ENCODE measurements at regions not wholly inside any gene's neighbourhood (a gene's known extent, or its start where the extent isn't known, plus 50 kb on each side); places are given as distances from the start of the nearest gene placed in this dataset.

- Mint-ChIP-seq H3K4me3 (no peak overlapping the region), H3K27ac (no peak overlapping the region), H3K36me3 (peaks cover 1% of the 10 kb centered on the region), H3K27me3 (peaks cover 2% of the 10 kb centered on the region), H3K4me1 (no peaks in the 10 kb centered on the region), H3K9me3 (peaks cover 0 to 2% (median 0%) of the 10 kb centered on the region in 3 donors)
Measured at GRCh38 chr12:87815771-87816585, 213.2 kb downstream of the C12orf50 start.

GRCh38 chr12:87814625-87815024 is 214.6 kb downstream of the C12orf50 start:
- Mint-ChIP-seq H3K27me3 (no peaks in the 10 kb centered on the region), H3K4me3 (no peak overlapping the region), H3K9me3 (peaks cover 0 to 2% (median 0%) of the 10 kb centered on the region in 3 donors), H3K36me3 (peaks cover 1% of the 10 kb centered on the region), H3K27ac (no peak overlapping the region), H3K4me1 (no peaks in the 10 kb centered on the region)

GRCh38 chr12:87813476-87814234 is 215.5 kb downstream of the C12orf50 start:
- no peak overlapping the region for H3K4me3 Mint-ChIP-seq
- H3K27me3 Mint-ChIP-seq, result no peaks in the 10 kb centered on the region
- H3K9me3 Mint-ChIP-seq, result peaks cover 0 to 2% (median 0%) of the 10 kb centered on the region in 3 donors
- H3K36me3 Mint-ChIP-seq, result peaks cover 1% of the 10 kb centered on the region
- H3K4me1 Mint-ChIP-seq, result no peaks in the 10 kb centered on the region
- no peak overlapping the region for H3K27ac Mint-ChIP-seq

DNA sequence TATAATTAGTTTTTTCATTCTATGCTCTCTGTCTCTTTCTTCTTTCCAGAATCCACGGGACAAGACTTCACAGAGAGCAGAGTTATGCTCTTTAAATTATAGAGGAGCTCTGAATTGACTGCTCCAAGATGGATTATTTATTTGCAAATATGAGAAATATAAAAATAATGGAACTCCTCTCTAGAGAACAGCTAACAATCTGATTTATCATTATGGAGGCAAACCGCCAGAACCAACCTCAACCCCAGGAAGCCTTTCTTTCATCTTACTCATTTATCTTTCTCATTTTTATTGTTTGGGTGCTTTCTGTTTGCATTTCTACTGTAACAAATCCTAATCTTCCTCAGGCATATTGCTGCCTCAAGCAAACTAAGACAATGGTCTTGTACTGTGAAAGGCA is 216.5 kb downstream of the C12orf50 start:
- Mint-ChIP-seq H3K9me3 (peaks cover 0 to 2% (median 0%) of the 10 kb centered on the region in 3 donors), H3K4me1 (no peaks in the 10 kb centered on the region), H3K36me3 (peaks cover 1% of the 10 kb centered on the region), H3K27me3 (no peaks in the 10 kb centered on the region), H3K4me3 (no peak overlapping the region), H3K27ac (no peak overlapping the region)

- Mint-ChIP-seq H3K27ac (no peak overlapping the region), H3K27me3 (no peaks in the 10 kb centered on the region), H3K4me3 (no peak overlapping the region), H3K9me3 (peaks cover 0 to 2% (median 0%) of the 10 kb centered on the region in 3 donors), H3K4me1 (no peaks in the 10 kb centered on the region), H3K36me3 (peaks cover 1% of the 10 kb centered on the region)
Measured at GRCh38 chr12:87812030-87812429, 217.2 kb downstream of the C12orf50 start.

- no peaks in the 10 kb centered on the region for H3K9me3 Mint-ChIP-seq
Measured at GRCh38 chr12:87809916-87810315, 219.3 kb downstream of the C12orf50 start.

DNA sequence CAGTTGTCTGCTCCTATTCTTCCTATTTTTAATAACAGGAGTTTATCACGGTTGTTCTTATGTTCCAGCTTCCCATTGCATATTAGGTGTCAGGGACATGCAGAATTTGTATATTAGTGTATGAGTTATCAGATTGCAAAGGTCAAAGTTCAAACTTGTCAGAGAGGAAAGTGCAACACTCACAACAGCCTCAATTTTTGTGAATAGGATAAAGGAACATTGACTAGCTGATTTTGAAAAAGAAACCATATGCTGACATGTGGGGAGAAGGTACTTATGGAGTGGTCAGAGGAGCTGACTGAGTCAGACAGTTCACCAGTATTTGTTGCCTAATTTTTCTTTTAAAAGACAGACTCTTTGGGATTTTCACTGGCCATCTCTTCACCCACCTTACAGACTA is 222.1 kb downstream of the C12orf50 start:
- no peak overlapping the region for H3K27ac Mint-ChIP-seq
- no peak overlapping the region for H3K4me3 Mint-ChIP-seq
- no peaks in the 10 kb centered on the region for H3K4me1 Mint-ChIP-seq
- H3K36me3 Mint-ChIP-seq, result no peaks in the 10 kb centered on the region
- no peaks in the 10 kb centered on the region for H3K27me3 Mint-ChIP-seq
- H3K9me3 Mint-ChIP-seq, result no peaks in the 10 kb centered on the region

More at GRCh38 chr12:87809916-87810315, 219.3 kb downstream of the C12orf50 start:
- H3K4me3 Mint-ChIP-seq, result no peak overlapping the region
- no peaks in the 10 kb centered on the region for H3K4me1 Mint-ChIP-seq
- no peaks in the 10 kb centered on the region for H3K27me3 Mint-ChIP-seq
- peaks cover 1% of the 10 kb centered on the region for H3K36me3 Mint-ChIP-seq
- H3K27ac Mint-ChIP-seq, result no peak overlapping the region

DNA sequence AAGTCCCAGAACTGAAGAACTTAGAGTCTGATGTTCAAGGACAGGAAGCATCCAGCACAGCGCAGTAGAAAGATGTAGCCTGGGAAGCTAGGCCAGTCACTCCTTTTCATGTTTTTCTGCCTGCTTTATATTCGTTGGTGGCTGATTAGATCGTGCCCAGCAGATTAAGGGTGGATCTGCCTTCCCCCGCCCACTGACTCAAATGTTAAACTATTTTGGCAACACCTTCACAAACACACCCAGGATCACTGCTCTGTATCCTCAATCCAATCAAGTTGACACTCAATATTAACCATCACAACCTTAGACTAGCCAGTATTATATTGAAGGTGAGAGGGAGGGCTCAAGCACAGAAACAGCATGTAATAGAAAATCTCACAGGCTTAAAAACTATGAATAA is 222.9 kb downstream of the C12orf50 start:
- Mint-ChIP-seq H3K9me3 (no peaks in the 10 kb centered on the region), H3K4me1 (no peaks in the 10 kb centered on the region), H3K27me3 (no peaks in the 10 kb centered on the region), H3K36me3 (no peaks in the 10 kb centered on the region), H3K27ac (no peak overlapping the region), H3K4me3 (no peak overlapping the region)

DNA sequence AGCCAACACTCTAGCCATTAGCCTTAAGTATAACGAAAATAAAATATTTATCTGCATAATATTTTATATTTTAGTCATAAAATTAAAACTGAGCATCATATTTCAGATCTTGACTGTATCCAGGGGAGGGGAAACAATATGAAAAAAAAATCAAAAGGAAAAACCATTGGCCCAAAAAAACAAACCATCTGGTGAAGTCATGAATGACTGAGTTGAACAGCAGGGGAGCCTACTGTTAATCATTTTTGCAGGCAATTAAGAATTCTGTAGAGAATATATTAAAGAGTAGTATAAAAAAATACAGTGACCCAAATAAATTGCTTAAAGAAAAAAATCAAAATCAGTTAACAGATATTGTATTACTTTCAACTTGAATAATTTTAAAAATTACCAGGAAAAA is 224.8 kb downstream of the C12orf50 start:
- no peaks in the 10 kb centered on the region for H3K4me1 Mint-ChIP-seq
- no peak overlapping the region for H3K4me3 Mint-ChIP-seq

DNA sequence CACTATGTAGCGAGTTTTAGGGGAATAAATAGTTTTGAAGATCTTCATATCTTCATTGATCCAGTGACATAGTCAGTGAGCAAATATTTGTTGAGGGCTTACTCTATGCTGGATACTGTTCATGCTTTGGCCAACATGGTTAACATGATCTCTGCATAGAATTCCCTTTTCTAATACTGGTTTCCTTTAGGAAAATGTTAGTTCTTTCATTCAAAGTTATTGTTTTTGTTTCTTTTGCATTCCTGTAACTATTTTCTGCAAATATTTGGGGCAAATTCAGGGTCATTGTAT is 226.5 kb downstream of the C12orf50 start:
- Mint-ChIP-seq H3K9me3 (peaks cover 0 to 1% (median 0%) of the 10 kb centered on the region in 3 donors), H3K27ac (no peak overlapping the region), H3K36me3 (no peaks in the 10 kb centered on the region), H3K4me3 (no peak overlapping the region), H3K4me1 (no peaks in the 10 kb centered on the region), H3K27me3 (no peaks in the 10 kb centered on the region)

More for the DNA sequence above, 224.8 kb downstream of the C12orf50 start:
- Mint-ChIP-seq H3K27ac (no peak overlapping the region), H3K27me3 (no peaks in the 10 kb centered on the region), H3K36me3 (no peaks in the 10 kb centered on the region), H3K9me3 (peaks cover 0 to 1% (median 0%) of the 10 kb centered on the region in 3 donors)

- Mint-ChIP-seq H3K9me3 (peaks cover 0 to 1% (median 0%) of the 10 kb centered on the region in 3 donors), H3K27ac (no peak overlapping the region), H3K36me3 (no peaks in the 10 kb centered on the region), H3K27me3 (no peaks in the 10 kb centered on the region), H3K4me3 (peak overlapping the region in 1 of 4 donors; percentile 58), H3K4me1 (no peaks in the 10 kb centered on the region)
Measured at GRCh38 chr12:87801860-87802720, 227.1 kb downstream of the C12orf50 start.

DNA sequence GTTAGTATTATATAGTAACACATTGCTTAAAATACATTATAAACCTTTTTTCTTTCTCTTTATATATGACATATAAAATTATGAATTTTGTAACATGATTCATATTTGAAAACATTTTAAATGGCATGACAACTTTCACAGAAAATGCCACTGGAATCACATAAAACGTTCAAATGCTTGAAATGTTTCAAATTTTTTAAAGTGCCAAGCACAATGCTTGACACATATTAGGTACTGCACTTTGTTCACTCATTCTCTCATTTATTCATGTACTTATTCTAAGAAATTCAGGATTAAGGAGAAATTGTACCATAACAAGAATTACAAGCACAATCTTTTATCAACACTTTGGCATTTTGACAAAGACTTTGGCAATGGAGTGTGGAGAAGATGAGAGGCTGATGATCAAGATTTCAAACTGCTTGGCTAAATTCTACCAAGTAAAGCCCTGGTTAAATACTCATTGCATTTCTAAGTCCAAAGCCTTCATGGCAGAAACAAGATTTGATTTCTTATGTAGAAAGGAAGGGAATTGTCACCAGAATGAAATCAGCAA is 232.2 kb downstream of the C12orf50 start:
- H3K9me3 Mint-ChIP-seq, result peaks cover 0 to 1% (median 0%) of the 10 kb centered on the region in 3 donors
- H3K4me1 Mint-ChIP-seq, result no peaks in the 10 kb centered on the region
- no peak overlapping the region for H3K27ac Mint-ChIP-seq
- no peak overlapping the region for H3K4me3 Mint-ChIP-seq
- H3K27me3 Mint-ChIP-seq, result no peaks in the 10 kb centered on the region
- no peaks in the 10 kb centered on the region for H3K36me3 Mint-ChIP-seq

DNA sequence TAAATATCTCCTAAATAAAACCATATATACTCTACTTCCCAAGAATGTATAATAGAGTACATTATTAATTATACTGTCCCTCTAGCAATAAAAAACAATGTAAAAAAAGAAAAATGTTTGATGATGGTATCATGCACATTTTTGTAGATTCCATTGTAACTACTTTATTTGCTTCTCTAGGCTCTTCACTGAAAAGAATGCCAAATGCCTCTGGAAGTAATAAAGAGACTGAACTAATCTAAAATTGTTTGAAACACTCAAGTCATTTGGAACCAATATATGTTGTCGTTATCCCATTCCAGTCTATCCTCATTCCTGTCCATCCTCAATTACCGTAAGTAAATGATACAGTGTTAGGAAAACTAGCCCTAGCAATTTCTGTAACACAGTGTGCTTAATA is 233.6 kb downstream of the C12orf50 start:
- Mint-ChIP-seq H3K4me3 (no peak overlapping the region), H3K36me3 (no peaks in the 10 kb centered on the region), H3K27ac (no peak overlapping the region), H3K9me3 (peaks cover 0 to 1% (median 0%) of the 10 kb centered on the region in 3 donors), H3K4me1 (no peaks in the 10 kb centered on the region), H3K27me3 (no peaks in the 10 kb centered on the region)

- H3K9me3 Mint-ChIP-seq, result no peaks in the 10 kb centered on the region
- H3K4me3 Mint-ChIP-seq, result no peak overlapping the region
- no peaks in the 10 kb centered on the region for H3K27me3 Mint-ChIP-seq
- H3K27ac Mint-ChIP-seq, result no peak overlapping the region
- H3K4me1 Mint-ChIP-seq, result no peaks in the 10 kb centered on the region
- no peaks in the 10 kb centered on the region for H3K36me3 Mint-ChIP-seq
Measured at GRCh38 chr12:87794854-87795253, 234.3 kb downstream of the C12orf50 start.

DNA sequence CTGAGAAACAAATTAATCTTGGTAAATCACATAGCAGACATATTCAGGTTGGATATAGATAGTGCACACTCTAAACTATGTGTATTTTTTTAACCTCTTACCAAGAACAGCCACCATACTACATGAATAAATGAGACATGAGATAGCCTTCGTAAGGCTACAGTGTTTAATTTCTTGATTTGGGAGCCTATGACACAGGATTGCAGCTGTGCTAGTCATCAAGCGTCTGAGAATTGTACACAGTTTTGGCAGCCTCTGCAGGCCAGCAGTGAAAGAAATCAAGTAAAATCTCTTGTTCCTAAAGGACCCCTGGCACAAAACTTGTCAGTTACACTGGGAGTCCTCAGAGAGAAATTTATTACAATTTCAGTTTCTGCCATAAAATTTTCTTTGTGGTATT is 236.1 kb downstream of the C12orf50 start:
- Mint-ChIP-seq H3K4me3 (no peak overlapping the region), H3K27me3 (no peaks in the 10 kb centered on the region), H3K4me1 (no peaks in the 10 kb centered on the region), H3K27ac (no peak overlapping the region), H3K9me3 (no peaks in the 10 kb centered on the region), H3K36me3 (no peaks in the 10 kb centered on the region)

All from IgD-negative memory B cell (primary cell).